Liver (tissue), 8 donors: ENCODE measurements at regions not wholly inside any gene's neighbourhood (a gene's known extent, or its start where the extent isn't known, plus 50 kb on each side); places are given as distances from the start of the nearest gene placed in this dataset.

Experiments used
- DNase-seq: peaks from one replicate; pipeline ENCODE4 v3.0.0-alpha.2; 2017; ENCODE audit warnings: low spot score
- H3K27ac ChIP-seq, 2 donors: one replicate each; pipeline ENCODE4 v1.7.0; 2013; ENCODE audit warnings: inconsistent platforms in 2 of 2, low read length in 2 of 2, control low read depth in 1 of 2, low read depth in 1 of 2, mild to moderate bottlenecking in 1 of 2
- H3K27me3 ChIP-seq, 4 donors: one replicate each; pipeline versions ENCODE4 v1.6.1 to v1.7.0; 2013; ENCODE audit warnings: low read length in 3 of 4, inconsistent platforms in 1 of 4, mild to moderate bottlenecking in 1 of 4, moderate library complexity in 1 of 4; ENCODE audit not compliant: control insufficient read depth in 4 of 4, insufficient read depth in 4 of 4
- H3K36me3 ChIP-seq, 4 donors: one replicate each; pipeline versions ENCODE4 v1.6.1 to v1.7.0; 2013; ENCODE audit warnings: low read length in 3 of 4, mild to moderate bottlenecking in 3 of 4, low read depth in 1 of 4, moderate library complexity in 1 of 4; ENCODE audit not compliant: control insufficient read depth in 4 of 4, insufficient read depth in 3 of 4
- H3K4me1 ChIP-seq, 4 donors: one replicate each; pipeline versions ENCODE4 v1.6.1 to v1.7.0; 2013; ENCODE audit warnings: low read length in 3 of 4, mild to moderate bottlenecking in 3 of 4, moderate library complexity in 1 of 4; ENCODE audit not compliant: control insufficient read depth in 4 of 4, insufficient read depth in 4 of 4
- H3K4me3 ChIP-seq, 3 donors: one replicate each; pipeline versions ENCODE4 v1.6.1 to v1.7.0; 2013; ENCODE audit warnings: low read length in 3 of 3, control low read depth in 1 of 3, low read depth in 1 of 3, mild to moderate bottlenecking in 1 of 3
- H3K9ac ChIP-seq, 2 donors: one replicate each; pipeline ENCODE4 v1.7.0; 2013; ENCODE audit warnings: low read length in 2 of 2, mild to moderate bottlenecking in 2 of 2, moderate library complexity in 2 of 2, control low read depth in 1 of 2, low read depth in 1 of 2
- H3K9me3 ChIP-seq, 4 donors: one replicate each; pipeline versions ENCODE4 v1.6.1 to v1.7.0; 2013; ENCODE audit warnings: low read length in 3 of 4; ENCODE audit not compliant: control insufficient read depth in 4 of 4
- ATF3 ChIP-seq: IDR thresholded peaks from 2 replicates; pipeline ENCODE4 v1.6.1; 2016; ENCODE audit warnings: antibody characterized with exemption
- CTCF ChIP-seq: fragments of 150-350 bp; IDR thresholded peaks from 2 replicates; pipeline ENCODE4 v1.5.1; 2017; ENCODE audit warnings: improper control_type of control experiment, low read depth, low read length; ENCODE audit not compliant: missing input control
- EGR1 ChIP-seq, 2 donors: IDR thresholded peaks; 2 replicates each; pipeline ENCODE4 v1.6.1; 2016 to 2018; ENCODE audit warnings: antibody characterized with exemption in 2 of 2, low read depth in 2 of 2
- FOXA1 ChIP-seq: IDR thresholded peaks from 2 replicates; pipeline ENCODE4 v1.6.1; 2016; ENCODE audit warnings: antibody characterized with exemption
- FOXA2 ChIP-seq: IDR thresholded peaks from 2 replicates; pipeline ENCODE4 v1.6.1; 2016; ENCODE audit warnings: antibody characterized with exemption
- GABPA ChIP-seq, 2 donors: IDR thresholded peaks in 1 of 2; conservative IDR thresholded peaks in 1 of 2; 2 replicates each; pipeline ENCODE4 v1.6.1; 2016; ENCODE audit warnings: antibody characterized with exemption in 2 of 2, mild to moderate bottlenecking in 1 of 2, moderate library complexity in 1 of 2
- HNF4A ChIP-seq, 2 donors: conservative IDR thresholded peaks; 2 replicates each; pipeline ENCODE4 v1.6.1; 2016; ENCODE audit warnings: antibody characterized with exemption in 2 of 2, mild to moderate bottlenecking in 2 of 2
- HNF4G ChIP-seq: IDR thresholded peaks from 2 replicates; pipeline ENCODE4 v1.6.1; 2016; ENCODE audit warnings: antibody characterized with exemption
- JUND ChIP-seq, 2 donors: IDR thresholded peaks; 2 replicates each; pipeline ENCODE4 v1.6.1; 2016; ENCODE audit warnings: antibody characterized with exemption in 2 of 2
- MAX ChIP-seq: IDR thresholded peaks from 2 replicates; pipeline ENCODE4 v1.6.1; 2016; ENCODE audit warnings: antibody characterized with exemption
- NR2F2 ChIP-seq: IDR thresholded peaks from 2 replicates; pipeline ENCODE4 v1.6.1; 2016; ENCODE audit warnings: antibody characterized with exemption
- RAD21 ChIP-seq, 2 donors: IDR thresholded peaks; 2 replicates each; pipeline ENCODE4 v1.6.1; 2016; ENCODE audit warnings: antibody characterized with exemption in 2 of 2, mild to moderate bottlenecking in 2 of 2
- REST ChIP-seq: IDR thresholded peaks from 2 replicates; pipeline ENCODE4 v1.6.1; 2016; ENCODE audit warnings: antibody characterized with exemption, mild to moderate bottlenecking
- RXRA ChIP-seq, 2 donors: IDR thresholded peaks; 2 replicates each; pipeline ENCODE4 v1.6.1; 2017 to 2018; ENCODE audit warnings: antibody characterized with exemption in 2 of 2, mild to moderate bottlenecking in 1 of 2
- SP1 ChIP-seq: IDR thresholded peaks from 2 replicates; pipeline ENCODE4 v1.6.1; 2018; ENCODE audit warnings: antibody characterized with exemption, mild to moderate bottlenecking
- TAF1 ChIP-seq: conservative IDR thresholded peaks from 2 replicates; pipeline ENCODE4 v1.6.1; 2016; ENCODE audit warnings: antibody characterized with exemption, mild to moderate bottlenecking
- YY1 ChIP-seq: IDR thresholded peaks from 2 replicates; pipeline ENCODE4 v1.6.1; 2016; ENCODE audit warnings: antibody characterized with exemption, mild to moderate bottlenecking
- ZBTB33 ChIP-seq: IDR thresholded peaks from 2 replicates; pipeline ENCODE4 v1.6.1; 2016; ENCODE audit warnings: antibody characterized with exemption
- WGBS: extraction: QIAGEN DNeasy Blood & Tissue Kit; methylation state at CpG from one replicate; pipeline ENCODE4 v1.1.7; 2013; 5-methylcytosine and 5-hydroxymethylcytosine counted together
- donor health status: healthy.
- donor health status: healthy.
- donor health status: healthy.
- donor health status: healthy.
- donor health status: healthy.

- DNase-seq, result no peak
- WGBS, result 89% methylated on average over 2 of the region's 2 CpGs
- H3K4me3 ChIP-seq, result no peak overlapping the region
- H3K27ac ChIP-seq, result no peak overlapping the region
- no peaks in the 10 kb centered on the region for H3K9me3 ChIP-seq
- H3K4me1 ChIP-seq, result peaks cover 0 to 8% (median 4%) of the 10 kb centered on the region in 4 donors
- TF ChIP-seq JUND (IDR thresholded peaks at IDR 0.05), result no peak
- H3K36me3 ChIP-seq, result no peaks in the 10 kb centered on the region
- H3K9ac ChIP-seq, result no peak overlapping the region
- no peaks in the 10 kb centered on the region for H3K27me3 ChIP-seq
Observed at GRCh38 chr14:101363261-101363555, 198.1 kb upstream of the DIO3 start.

GRCh38 chr14:101363880-101364391, 197.4 kb upstream of the DIO3 start:
- WGBS, result 88% methylated on average over 16 of the region's 16 CpGs
- DNase-seq, result no peak

More at GRCh38 chr14:101363880-101364391, 197.4 kb upstream of the DIO3 start:
- H3K4me1 ChIP-seq, result peaks cover 0 to 8% (median 4%) of the 10 kb centered on the region in 4 donors
- no peak overlapping the region for H3K9ac ChIP-seq
- no peaks in the 10 kb centered on the region for H3K9me3 ChIP-seq
- no peak overlapping the region for H3K4me3 ChIP-seq
- no peaks in the 10 kb centered on the region for H3K36me3 ChIP-seq
- no peaks in the 10 kb centered on the region for H3K27me3 ChIP-seq
- TF ChIP-seq GABPA (IDR thresholded peaks at IDR 0.05 in 1 of 2, conservative IDR thresholded peaks at IDR 0.05 in 1 of 2), result no peak
- no peak for TF ChIP-seq JUND (IDR thresholded peaks at IDR 0.05)
- TF ChIP-seq HNF4A (conservative IDR thresholded peaks at IDR 0.05), result no peak
- no peak for TF ChIP-seq TAF1
- no peak for TF ChIP-seq REST
- no peak for TF ChIP-seq FOXA2
- TF ChIP-seq SP1, result no peak
- no peak for TF ChIP-seq RXRA (IDR thresholded peaks at IDR 0.05)
- no peak for TF ChIP-seq FOXA1
- no peak for TF ChIP-seq HNF4G
- TF ChIP-seq NR2F2, result no peak
- TF ChIP-seq ATF3, result no peak
- TF ChIP-seq ZBTB33, result no peak
- TF ChIP-seq CTCF, result no peak
- no peak for TF ChIP-seq YY1
- no peak for TF ChIP-seq RAD21 (IDR thresholded peaks at IDR 0.05)
- TF ChIP-seq MAX, result no peak
- TF ChIP-seq EGR1 (IDR thresholded peaks at IDR 0.05; ENCODE audit: low read depth in 2 of 2), result no peak
- H3K27ac ChIP-seq, result no peak overlapping the region
